NCI-H345 treated with DMSO at 0.1 percent for 48 hours (cell line): ENCODE measurements at regions not wholly inside any gene's neighbourhood (a gene's known extent, or its start where the extent isn't known, plus 50 kb on each side); places are given as distances from the start of the nearest gene placed in this dataset.

Experiments
- DNase-seq: peaks from one replicate; lab custom pipeline; 2025; ENCODE audit not compliant: unreplicated experiment; lab: John Stamatoyannopoulos, UW

DNA sequence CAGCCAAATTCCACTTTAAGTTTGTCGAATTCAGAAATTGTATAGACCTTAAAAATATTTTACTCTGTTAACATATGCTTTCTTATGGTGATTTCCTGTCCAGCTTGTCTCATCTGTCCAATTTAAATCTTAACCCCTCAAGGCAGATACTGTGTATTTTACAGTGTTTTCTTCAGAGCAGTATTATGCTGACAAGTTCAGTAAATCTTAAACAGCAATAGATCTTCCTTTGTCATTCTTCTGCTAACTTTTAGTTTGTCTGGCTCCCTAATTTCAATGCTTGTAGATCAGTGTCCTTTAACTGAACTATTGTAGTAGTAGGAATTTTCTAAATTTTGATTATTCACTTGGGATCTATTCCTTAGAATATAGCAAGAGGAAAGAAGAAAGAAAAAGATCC, 52.8 kb upstream of the MEIS1 start:
- DNase-seq: no peak

DNA sequence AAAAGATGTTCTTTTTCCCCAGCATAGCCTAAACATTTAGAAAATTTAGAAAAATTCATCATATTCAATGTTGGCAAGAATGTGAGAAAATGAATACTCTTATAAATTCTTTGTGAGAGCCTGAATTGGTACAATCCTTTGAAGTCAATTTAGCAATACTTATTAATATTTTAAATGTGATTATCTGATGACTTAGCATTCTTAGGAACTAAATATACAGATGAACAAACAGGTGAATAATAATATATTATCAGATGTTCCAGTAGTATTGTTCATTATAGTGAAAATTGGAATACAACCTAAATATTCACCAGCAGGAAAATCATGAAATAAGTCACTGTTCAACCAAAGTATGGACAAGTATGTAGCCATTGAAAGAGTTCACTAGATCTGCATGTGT, 55.5 kb upstream of the MEIS1 start:
- DNase-seq: no peak

DNA sequence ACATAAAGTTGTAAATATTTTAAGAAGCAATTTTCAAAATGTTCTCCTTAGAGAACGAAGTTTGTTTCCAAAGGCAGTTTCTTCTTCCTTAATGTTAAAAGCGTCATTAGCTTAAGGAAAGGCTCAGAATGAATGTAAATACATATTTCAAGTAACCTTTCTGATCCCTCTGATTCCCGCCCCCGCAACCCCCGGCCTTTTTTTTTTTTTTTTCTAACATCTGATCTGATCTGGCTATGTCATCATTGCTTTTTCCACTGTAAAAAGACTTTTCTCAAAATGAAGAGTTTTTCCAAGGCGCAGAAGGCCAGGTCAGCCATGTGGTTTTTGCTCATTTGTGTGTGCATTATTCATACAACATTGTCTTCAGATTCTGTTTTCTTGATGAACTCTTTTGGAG, 57.1 kb upstream of the MEIS1 start:
- no peak for DNase-seq

DNA sequence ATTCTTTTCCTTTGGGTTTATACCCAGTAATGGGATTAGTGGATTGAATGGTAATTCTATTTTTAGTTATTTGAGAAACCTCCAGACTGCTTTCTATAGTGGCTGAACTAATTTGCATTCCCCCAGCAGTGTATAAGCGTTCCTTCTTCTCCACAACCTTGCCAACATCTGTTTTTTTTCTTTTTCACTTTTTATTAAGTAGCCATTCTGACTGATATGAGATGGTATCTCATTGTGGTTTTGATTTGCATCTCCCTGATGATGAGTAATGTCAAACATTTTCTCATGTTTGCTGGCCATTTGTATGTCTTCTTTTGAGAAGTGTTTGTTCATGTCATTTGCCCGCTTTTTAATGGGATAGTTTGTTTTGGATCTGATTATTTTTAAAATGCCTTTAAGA, 64.1 kb upstream of the MEIS1 start:
- no peak for DNase-seq

DNA sequence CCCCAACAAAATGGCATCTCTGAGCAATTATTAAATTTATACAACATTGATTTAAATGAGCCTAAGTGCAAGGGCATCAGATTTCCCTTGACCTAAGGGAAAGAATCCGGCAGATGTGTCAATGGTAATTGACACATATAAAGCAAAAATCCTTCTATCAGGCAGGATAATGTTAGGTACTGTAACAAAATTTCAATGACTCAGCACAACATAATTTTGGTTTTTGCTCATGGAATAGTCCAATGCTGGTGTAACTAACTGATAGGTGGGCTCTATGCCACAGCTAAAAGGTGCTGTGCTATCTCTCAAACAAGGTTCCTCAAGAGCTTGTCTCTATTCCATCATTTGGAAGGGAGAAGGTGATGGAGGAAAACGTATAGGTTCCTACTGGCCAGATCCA, 68.3 kb upstream of the MEIS1 start:
- DNase-seq: no peak

DNA sequence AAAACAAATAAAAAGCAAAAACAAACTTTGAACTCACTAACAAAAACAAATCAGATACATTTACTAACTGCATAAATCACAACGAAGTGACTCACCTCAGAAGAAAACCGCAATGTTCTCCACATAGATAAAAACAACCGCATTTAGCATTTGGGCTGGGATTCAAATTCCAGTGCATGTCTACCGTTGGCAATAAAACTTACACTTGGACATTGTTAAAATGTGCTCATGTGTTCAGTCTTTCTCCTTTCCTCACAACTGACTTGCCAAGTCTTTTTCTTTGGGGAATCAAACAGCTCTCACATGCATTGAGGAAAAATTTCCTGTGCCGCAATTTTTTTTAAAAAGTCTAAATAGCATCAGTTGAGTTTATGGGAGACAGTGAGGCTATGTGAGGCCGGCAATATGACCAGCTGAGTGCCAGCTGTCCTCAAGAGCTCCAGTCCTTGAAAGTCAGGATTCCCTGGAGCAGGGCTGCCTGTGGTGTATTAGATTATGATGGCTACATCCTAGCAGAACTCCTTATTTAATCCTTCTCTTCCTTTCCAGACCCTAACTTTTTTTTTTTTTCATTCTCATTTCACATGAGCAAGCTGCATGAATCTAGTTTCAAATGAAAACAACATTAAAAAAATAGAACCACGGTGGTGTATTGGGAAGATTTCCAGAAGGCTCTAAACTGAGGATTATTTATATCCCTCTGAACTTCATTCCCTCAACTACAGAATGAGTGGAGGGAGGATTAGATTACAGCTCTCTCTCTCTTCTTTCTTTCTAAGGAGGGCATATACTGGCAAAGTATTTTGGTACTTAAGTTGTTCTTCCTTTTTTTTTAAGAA, 70.2 kb upstream of the MEIS1 start:
- no peak for DNase-seq

DNA sequence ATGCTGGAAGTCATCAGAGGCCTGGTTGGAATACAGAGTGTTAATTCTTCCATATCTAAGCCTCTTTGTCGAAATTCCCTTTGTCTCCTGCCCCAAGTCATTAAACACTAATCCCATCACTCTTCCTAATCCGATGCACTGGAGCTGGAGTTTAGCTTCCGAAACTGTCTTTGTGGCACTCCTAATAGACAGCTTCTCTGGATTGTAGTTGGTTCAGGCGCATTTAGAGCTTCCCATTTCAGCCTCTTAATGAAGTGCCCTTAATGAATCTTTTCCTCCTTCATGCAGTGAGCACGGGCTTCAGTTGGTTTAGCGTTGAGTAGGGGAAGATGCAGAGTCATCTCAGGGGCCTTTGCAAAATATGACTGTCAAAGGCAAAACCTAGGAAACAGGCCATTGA, 72.2 kb upstream of the MEIS1 start:
- no peak for DNase-seq

DNA sequence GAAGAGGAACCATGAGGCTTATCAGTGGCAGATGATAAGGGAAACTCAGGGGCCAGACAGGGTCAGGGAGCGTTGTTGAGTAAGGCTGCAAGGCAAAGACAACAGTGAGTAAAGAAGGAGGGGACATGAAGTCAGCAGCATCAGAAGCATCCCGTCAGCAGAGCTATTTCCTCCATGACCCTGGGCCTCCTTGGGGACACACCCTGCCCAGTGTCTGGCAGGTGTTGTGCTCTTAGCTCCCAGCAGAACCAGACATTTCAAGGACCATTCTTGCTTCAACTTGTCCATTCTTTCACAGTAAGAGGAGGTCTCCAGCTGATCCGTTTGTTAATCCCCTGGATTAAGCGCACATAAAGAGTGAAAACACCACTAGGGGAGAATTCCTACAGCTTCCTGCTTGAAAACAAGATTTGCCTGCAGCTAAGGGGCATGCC, 88.7 kb upstream of the MEIS1 start:
- no peak for DNase-seq

DNA sequence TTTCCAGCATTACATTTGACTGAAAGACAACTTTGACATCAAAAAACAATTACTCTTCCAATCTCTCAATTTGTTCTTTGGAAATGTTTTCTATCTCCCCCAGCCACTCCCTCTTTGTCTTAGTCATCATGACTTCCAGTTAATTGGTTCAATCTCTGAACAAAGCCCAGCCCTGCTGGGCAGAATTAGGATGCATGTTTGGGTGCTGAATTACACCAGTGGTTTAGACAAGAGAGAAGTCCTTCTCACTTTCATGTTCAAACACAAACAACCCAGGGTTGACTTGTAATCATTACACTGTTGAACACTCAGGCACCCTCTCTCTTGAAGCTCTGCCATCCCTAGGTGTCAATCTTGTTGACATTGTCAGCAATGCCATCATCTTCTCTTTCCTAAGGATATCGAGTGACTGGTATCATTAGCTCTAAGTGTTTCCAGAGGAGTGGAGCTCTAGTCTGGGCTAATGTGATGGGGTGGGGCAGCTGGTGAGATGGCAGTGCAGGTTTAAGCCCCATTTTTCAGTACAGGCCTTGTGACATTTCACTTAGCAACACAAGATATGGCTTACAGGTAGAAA, 90.8 kb upstream of the MEIS1 start:
- DNase-seq: no peak

DNA sequence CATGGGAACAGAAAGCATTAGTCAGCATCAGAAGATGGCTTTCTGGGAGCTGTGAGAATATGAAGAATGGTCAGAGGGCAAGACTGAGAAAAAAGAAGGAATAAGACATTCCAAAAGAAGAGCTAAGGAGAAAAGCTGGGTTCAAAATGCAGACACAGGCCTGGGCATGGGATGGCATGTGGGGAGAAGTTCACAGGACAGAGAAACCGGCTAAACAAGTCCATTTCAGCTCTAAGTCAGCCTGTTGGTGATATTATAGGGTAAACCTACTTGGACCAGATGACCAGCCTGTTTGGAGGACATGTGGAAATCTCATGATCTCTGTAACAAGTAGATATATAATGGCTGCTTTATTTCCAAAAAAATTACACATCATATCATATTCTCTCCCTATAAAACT, 91.7 kb upstream of the MEIS1 start:
- no peak for DNase-seq

DNA sequence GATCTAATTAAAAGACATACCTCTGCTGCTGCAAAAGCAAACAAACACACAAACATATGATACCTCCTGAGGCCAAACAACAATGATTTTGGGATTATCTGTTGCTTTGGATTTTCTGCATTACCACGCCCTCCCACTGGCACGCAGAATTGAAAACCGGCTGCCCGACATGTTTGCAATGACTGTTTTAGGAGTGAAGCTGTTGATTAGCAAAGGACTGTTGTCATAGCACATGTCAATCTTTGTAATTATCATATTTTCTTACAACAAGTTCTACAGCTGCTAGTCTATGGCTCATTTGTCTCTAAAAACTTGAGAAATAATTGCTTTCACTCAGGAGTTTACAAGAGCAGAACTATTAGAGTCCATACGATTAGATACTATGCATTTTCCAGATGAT, 94.4 kb upstream of the MEIS1 start:
- no peak for DNase-seq

DNA sequence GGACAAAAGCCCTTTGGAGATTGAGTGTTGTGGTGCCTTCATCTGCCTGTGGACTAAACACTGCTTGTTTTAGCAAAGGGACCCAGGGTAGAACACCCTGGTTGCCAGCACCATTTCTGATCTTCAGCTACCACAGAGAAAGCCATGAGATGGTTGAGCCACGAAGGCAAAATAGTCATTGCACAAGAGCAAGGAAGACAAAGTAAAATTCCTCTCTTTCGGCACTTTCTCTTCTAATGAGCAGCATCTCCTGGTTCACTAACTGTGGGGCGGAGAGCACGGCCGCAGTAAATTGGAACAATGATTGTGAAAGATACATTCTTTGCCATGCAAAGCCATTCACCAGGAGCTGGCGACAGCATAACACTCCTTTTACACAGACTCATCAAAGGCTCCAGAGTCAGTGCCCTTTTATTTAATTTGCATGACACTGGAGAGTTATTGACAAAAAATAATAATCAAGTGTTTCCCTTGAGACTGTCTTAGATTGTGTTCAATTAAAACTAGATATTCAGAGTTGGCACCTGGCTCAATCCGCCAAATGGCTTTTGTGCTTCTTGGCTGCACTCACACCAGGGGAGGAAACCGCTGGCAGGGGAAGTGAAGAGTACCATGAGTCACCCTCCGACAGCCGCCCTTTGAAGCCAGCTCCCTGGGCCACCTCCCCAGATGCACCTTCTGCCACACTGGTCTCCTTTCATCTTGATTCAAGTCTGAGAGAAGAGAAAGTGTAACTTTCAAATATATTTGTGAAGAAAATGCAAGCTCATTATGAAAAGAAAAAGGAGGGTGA, 100.5 kb upstream of the MEIS1 start:
- no peak for DNase-seq

DNA sequence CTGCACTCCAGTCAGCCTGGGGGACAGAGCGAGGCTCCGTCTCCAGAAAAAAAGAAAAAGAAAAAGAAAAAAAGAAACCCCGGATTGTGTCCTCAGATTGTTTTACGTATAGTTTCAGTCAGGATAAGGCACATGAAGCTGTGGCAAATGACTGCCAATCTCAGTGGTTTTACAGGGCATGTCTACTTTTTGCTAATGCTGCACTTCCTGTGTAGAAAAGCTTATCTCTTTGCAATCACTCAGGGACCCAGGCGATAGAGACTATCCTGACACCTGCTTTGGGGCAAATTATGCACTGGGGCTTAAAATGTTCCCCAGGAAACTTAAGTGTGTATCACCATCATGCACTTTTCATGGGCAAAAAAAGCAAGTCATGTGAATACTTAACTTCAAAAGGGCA, 103.7 kb upstream of the MEIS1 start:
- no peak for DNase-seq

DNA sequence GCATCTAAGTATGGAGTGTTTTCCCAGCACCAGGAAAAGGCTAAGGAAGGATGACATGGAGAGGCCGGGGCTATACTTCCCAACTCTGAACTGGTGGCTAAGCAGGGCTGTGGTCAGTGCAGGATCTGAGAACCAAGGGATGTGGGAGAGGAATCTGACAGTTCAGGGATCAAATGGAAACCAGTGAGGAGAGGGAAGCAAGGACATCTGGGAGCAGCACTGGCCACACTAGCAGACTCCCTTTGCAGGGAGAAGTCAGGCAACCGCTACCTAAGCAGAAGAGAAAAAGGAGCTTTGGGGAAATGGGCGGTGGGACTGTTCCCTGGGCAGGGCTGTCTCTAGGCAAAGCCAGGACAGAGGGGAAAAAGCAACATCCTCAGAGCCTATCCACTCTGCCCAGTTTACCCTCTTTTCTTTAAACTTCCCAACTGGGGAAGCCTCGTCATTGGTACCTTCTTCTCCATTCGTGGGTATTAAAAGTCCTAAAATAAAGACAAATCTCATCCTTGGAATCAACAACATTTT, 105.8 kb upstream of the MEIS1 start:
- DNase-seq: no peak

DNA sequence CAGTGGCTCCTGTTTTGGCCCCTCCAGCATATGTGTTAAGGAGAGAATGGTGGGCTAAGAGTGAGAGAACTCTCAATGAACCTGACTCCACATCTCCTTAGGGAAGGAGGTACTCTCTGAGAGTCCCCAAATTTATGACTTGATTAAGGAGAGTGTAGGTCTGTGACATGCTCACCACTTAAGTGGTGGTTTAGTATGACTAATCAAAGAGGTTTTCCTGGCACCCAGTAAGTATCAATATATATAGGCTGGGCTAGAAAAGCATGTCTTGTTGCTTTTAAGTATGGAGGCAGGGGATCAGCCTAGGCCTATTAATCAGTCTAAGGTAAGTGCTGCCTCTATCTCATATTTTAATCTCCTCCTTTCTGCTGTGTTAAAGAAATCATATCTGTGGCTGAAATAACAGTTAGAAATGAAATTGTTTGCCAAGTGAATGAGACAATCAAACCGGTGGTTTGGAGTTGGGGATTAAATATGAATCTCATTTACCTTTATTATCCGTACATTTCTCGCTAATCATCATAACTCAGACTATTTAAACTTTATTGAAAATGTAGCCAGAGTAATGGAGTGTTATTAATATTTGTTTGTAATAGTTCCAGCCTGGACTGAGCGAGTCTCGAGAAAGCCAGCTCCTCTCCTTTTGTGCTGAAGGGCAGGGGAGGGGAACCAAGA, 107.7 kb upstream of the MEIS1 start:
- DNase-seq: no peak

DNA sequence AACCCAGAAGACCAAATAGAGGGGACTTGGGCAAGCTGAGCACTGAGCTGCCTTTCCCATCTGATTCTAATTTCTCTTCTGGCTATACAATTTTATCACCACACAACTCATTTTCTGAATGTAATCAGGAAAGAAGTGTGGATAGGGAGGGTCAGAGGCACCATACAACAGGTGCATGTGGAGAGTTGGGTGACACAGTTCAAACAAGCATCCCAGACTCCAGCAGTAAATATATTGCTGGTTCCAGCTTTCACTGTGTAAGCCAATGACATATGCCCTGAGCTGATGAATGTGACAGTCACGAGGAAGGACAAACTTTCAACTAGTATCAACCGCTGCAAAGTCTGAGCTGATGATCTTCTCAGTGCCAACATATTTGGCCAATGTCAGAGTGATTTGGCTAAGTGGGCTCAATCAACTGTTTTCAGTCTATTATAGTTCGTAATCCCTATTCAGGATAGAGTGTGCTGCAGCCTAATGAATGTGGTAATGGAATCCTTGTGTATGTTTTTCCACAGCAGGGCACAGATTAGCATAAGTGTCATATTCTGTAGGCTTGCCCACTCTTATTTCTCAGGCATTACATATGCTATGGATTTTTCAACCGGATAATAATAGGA, 109.9 kb upstream of the MEIS1 start:
- no peak for DNase-seq

DNA sequence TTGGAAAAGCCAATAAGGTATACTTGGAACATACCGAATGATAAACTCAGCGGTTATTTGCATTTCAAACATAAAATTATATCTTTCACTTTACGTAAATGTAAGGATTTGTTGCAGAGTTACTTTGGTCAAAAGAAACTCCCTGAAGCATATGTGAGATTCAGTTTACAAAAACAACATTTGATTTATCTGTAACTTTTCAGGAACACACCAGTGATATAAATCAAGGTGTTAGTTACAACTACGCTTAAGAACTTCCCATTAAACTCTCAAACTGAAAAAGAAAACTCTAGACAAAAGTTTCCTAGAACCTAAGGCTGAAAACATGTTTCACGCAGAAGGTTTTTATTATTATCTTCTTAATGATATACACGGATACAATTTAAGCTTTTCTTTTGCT, 110.6 kb upstream of the MEIS1 start:
- no peak for DNase-seq

DNA sequence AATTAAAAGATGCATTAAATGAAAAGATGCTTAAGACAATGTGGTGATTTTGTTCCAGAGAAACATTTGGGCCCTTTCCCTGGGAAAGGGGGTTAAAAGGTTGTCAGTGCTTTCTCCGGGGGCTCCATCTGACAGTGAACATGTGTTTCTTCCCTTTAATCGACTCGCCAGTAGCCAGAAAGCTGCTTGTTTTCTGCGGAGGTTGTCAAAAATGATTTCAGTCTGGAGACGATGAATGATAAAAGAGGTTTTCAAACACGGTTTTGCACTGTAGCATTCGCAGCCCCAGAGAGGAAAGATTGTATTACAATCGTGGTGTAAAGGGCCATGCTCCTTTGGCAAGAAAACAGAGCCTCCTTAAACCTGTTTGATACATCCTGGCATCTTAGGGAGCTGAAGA, 111.5 kb upstream of the MEIS1 start:
- no peak for DNase-seq

DNA sequence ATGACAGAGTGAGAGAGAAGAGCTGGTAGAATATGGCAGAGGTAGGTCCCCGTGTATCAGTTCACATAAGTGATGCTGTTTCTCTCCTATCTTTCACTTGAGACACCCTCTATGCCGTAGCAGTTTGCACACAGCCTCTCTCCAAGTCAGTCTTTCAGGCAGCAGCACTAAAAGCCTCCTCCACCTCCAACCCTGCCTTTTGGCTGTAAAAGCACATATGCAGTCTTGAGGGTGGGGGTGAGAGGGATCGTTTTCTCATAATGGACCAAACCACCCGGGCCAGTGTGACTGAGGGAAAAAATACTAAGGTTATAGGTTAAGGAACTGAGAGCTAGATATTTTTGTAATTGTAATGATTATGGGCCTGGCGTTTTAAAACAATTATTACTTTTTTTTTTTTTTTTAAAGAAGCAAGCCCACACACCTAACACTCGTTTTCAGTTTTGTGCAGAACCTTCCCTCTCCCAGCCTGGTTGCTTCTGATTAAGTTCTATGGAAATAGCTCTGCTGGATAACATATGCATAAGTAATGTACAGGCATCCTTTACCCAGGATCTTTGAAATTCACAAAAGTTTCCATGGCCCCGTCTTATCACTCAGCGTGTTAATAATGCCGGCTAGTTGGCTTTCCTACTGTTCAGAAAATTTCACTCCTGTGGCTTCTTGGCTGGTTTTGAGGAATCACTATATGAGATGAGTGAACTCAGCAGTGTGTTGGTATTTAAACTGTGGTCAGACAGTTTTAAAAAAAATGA, 112.2 kb upstream of the MEIS1 start:
- no peak for DNase-seq

DNA sequence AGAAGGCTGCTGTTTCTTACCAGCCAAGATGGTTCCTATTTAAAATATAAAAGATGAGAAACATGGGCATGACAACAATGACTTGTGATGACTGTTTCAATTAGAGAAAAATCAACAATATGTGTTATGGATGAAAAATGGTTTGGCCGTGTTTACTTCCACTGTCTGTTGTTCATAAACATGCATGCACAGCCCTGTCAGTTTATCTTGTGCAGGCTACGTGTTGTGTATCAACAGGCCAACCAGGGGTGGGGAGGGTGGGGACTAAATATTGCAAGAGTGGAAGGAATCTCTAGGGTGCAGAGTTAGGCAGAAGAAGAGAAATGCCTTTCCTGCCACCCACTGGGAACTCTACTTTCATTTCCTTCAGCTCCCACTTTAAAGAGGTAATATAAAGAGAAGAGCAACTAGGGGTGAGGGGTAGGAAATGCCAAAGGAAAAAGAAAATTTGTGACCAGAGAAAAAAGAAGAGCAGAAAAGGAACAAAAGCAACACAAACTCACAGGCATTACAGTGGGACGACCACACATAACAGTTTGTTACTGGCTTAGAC, 116.8 kb upstream of the MEIS1 start:
- no peak for DNase-seq
